NOMO-1 treated with dmso at 0.1 percent for 144 hours (cell line): ENCODE measurements at regions not wholly inside any gene's neighbourhood (a gene's known extent, or its start where the extent isn't known, plus 50 kb on each side); places are given as distances from the start of the nearest gene placed in this dataset.

Experiments used
- DNase-seq: peaks from one replicate; lab custom pipeline; 2025; ENCODE audit not compliant: unreplicated experiment; lab: John Stamatoyannopoulos, UW

GRCh38 chr4:135238940-135239339 lies 1037.4 kb upstream of the PABPC4L start:
- no peak for DNase-seq

DNA sequence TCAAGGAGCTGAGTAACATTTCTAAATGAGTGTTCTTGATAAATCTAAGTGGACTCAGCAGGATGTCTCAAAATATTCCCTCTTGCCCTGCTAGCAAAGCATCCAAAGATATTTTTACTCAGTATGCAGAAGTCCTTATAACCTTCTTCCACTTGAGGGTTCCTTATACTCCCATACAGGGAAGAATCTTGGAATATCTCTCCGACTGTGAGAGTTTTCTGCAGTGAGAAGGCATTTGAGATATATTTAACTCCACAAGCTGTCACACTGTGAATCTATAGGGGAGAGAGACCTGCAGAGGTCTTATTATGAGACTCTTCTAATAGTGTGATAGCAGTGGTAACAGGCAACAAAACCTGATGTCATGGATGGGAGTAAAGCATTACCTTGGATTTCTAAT lies 1034.5 kb upstream of the PABPC4L start:
- DNase-seq = no peak

- DNase-seq = no peak
Observed at GRCh38 chr4:135227842-135228241, 1026.3 kb upstream of the PABPC4L start.

DNA sequence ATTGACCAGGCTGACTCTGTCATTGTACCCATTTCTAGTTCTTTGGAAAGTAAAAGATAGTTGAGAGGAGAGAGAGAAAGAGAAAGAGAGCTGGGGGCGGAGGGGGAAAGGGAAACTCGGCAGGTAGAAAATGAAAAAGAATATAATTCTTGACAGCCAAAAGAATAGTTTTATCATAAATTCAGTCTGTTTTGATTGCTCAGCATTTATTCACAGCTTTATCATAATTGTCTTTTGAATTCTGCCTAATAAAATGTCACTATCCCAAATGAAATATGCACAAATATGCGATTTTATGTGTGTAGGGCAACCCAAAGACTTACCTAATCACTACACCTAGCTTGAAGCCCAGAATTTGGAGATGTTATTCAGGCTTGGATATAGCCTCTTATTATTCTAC lies 1024.0 kb upstream of the PABPC4L start:
- no peak for DNase-seq

DNA sequence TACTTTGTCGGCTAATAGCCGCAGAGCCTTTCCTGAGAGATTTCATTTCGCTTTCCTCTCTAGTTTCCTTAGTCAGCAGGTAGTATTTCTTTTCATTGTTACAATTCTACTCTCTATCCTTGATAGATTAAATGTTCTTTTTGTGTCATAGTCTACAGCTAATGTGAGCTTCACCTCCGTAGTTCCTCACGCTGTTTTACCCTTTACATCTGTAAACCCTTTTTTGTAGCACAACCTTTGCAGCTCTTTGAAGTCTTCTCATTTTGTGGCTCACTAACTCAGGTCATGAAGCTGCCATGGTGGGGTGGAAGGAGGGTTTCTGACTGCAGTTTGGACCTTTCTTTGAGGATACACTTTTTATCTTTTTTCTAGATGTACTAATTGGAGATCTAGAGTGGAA lies 1008.8 kb upstream of the PABPC4L start:
- no peak for DNase-seq

- no peak for DNase-seq
Observed at GRCh38 chr4:135207531-135207930, 1005.9 kb upstream of the PABPC4L start.

GRCh38 chr4:135204311-135204710 lies 1002.7 kb upstream of the PABPC4L start:
- DNase-seq = no peak

DNA sequence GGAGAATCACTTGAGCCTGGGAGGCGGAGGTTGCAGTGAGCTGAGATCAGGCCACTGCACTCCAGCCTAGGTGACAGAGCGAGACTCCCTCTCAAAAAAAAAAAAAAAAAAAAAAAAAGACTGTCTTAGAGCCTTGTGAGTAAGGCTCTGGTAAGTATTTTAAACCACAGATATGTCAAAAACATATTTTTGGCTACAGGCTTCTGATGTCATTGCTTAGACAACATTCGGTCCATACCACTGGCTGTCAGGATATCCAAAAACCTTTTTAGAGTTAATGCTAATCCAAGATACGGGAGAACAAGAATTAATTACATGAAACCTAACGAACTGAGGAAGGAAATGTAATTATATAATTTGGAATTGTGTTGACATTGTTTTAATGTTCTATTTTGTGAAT lies 999.5 kb upstream of the PABPC4L start:
- no peak for DNase-seq

DNA sequence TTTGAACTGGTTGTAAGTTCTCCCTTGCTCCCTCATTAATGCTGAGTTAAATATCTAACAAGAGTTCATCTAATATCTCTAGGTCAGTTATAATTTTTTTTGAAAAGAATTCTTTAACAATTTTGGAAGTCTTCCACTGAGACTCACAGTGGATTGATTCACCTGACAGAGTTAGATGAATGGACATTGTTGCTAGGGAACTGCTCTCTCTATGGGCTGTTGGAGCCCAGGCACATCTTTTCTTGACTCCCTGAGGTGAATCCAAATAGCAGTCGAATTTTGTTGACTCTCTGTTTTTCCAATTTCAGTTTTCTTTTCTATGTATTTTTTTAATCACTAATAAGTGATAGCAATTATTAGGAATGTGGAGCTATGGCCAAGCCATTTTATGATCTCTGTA lies 996.1 kb upstream of the PABPC4L start:
- DNase-seq = no peak

GRCh38 chr4:135194477-135194876 lies 992.9 kb upstream of the PABPC4L start:
- no peak for DNase-seq

DNA sequence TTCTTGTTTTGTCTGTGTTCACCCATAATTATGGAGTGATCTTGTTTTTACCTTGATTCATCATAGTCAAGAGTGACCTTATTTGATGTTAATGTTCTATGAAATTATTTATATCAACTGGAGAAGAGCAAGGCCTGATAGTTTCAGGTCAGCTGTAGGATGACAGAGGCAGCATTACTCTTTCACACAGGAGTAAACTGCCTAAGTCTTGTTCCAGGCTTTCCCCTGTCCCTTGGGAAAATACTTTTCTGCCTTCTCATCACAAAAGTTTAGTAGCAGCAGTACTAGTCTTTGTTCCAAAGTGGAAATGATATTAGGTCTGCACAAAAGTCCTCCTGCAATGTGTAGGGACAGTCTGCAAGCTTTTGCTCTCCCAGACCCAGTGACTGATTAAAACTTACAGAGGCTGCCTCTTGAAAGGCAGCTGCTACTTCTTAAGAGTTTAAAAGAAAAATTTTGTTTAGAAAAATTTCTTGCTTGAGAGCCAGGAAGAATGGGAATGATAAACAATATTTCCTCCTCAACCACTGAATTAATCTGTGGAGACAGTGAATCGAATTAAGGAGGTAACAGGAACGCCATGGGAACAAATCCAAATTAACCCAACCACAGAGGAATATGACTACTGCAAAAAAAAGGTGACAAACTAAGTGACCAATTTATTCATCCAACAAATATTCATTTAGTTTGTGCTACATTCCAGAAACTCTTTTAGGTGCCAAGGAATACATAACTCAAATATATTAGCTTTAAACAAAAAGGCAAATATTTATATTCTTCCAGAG lies 991.4 kb upstream of the PABPC4L start:
- DNase-seq = no peak

DNA sequence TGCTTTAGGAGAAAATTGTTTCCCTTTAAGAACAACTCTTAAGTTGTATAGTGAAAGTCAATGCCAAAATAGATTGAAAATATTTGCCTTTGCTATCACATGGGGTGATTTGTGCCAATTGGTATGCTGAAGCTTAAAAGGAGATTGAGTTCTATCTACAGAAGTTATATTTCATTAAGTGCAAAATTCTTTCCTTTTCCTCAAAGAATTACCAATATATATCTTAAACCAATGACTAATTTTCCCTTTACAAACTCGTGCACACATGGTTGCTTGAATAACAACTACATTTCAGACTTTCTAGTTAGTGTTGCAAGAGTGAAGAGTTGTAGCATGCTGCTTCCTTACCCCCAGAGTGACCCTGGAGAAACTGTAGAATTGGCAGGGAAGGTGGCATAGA lies 990.0 kb upstream of the PABPC4L start:
- no peak for DNase-seq

GRCh38 chr4:135186002-135186401 lies 984.4 kb upstream of the PABPC4L start:
- DNase-seq = no peak

DNA sequence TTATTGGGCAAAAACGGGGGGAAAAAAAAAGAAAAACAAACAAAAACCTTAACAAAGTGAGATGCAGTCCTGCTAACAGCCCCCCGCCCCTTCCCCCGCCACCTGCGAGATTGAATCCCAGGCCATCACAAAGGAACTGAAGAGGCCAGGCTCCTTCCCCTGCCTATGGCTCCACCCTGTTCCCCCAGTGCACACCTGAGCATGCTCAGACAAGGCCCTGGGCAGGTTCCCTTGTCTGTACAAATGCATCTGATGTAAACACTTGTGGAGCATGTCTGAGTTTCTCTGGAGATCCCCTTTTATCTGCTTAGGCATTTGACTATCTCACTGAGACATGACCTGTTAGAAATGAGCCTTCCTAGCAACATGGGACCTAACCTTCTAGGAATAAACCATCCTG lies 983.7 kb upstream of the PABPC4L start:
- DNase-seq = no peak

GRCh38 chr4:135184715-135185114 lies 983.1 kb upstream of the PABPC4L start:
- DNase-seq = no peak

DNA sequence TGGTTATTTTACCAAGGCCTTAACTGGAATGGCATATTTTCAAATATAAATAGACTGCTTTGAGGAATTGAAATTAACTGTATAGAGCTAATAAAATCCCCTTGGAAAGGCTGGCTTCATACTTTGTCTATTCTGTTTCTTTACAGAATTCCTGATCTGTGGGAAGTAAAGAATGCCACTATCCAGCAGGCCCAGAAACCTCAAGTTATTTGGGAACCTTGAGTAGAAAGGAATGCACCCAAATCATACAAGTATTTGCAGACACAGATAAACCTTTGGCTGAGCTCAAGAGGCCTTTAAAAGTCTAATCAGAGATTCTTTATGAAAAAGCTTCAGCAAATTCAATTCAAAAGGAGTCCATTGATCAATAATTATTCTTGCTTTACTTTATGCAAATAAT lies 975.7 kb upstream of the PABPC4L start:
- DNase-seq = no peak

GRCh38 chr4:135166661-135167060 lies 965.1 kb upstream of the PABPC4L start:
- no peak for DNase-seq

GRCh38 chr4:135164601-135165000 lies 963.0 kb upstream of the PABPC4L start:
- DNase-seq = no peak

DNA sequence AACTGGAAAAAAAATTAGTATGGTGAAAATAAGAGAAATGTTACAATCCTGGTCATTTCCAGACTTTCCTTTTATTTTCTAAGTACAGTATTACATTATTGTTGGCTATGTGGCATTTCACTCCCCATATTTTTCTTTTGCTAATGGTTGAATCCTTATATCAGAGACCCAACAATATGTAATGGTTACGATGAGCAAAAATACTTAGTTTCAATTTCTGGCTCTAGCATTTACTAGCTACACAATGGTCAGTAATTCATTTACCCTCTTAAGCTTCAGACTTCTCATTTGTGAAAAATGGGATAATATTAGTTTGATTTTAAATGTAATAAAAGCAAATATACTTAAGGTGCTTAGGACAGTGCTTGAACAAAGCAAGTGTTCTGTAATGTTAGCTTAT lies 942.9 kb upstream of the PABPC4L start:
- DNase-seq = no peak

- no peak for DNase-seq
Observed at GRCh38 chr4:135124196-135124595, 922.6 kb upstream of the PABPC4L start.

DNA sequence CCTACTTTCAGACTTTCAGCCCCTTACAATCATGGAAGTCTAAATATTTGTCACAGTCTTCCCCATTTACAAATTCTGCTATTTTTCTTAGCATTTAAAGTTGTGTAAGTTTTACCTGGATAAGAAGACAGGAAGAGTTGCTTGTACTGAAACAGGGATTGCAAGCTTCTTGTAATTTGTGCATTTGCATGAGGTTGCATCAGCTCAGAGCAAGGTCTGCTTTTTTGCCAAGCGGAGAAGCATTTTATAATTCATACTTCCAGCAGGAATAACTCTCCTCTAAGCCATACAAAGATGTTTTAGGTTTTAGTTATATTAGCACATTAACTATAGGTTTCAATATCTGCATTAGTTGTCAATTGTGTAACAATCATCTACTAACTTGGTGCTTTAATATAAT lies 922.0 kb upstream of the PABPC4L start:
- no peak for DNase-seq

- no peak for DNase-seq
Observed at GRCh38 chr4:135122457-135122856, 920.9 kb upstream of the PABPC4L start.

- no peak for DNase-seq
Observed at GRCh38 chr4:135120195-135120594, 918.6 kb upstream of the PABPC4L start.
